GM12891 (cell line): ENCODE measurements at regions not wholly inside any gene's neighbourhood (a gene's known extent, or its start where the extent isn't known, plus 50 kb on each side); places are given as distances from the start of the nearest gene placed in this dataset.

Source experiments
- POLR2A ChIP-seq: IDR thresholded peaks from 2 replicates; pipeline ENCODE4 v1.6.1; 2011; ENCODE audit warnings: low read depth, low read length, control low read depth
- POLR2AphosphoS5 ChIP-seq: IDR thresholded peaks from 2 replicates; pipeline ENCODE4 v1.6.1; 2011; ENCODE audit warnings: low read depth, low read length, control low read depth
- SPI1 ChIP-seq: IDR thresholded peaks from 2 replicates; pipeline ENCODE4 v1.6.1; 2011; ENCODE audit warnings: low read depth, low read length, control low read depth
- TAF1 ChIP-seq: IDR thresholded peaks from 2 replicates; pipeline ENCODE4 v1.6.1; 2011; ENCODE audit warnings: low read depth, low read length, control low read depth

DNA sequence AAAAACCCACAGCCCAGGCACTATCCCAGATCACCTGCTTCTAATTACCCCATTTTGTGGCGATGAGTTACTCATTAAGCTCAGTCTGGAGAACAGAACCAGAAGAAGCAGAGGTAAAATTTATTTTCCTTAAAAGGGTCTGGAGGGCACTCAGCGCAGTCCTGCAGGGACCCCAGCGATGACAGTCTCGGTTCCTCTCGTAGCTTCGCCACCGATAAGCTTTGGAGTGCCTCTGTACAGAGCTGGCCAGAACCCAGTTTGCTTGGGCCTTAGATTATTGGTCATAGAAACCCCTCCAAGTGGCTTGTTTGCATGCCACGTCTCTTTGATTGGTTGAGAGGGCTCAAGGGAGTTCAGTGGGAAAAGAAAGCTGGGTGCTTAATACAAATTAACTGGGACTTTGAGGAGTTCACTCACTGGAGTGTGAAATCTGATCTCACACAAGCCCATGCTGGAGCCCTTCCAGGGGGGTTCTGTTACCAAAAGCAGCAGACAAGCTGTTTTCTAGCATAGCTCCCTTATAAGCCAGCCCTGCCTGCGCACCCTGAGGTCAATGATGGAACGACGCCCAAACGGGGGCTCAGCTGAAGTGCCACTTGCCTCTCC is 158.5 kb upstream of the ARID1B start:
- TF ChIP-seq POLR2A (no peak), SPI1 (no peak), TAF1 (no peak), POLR2AphosphoS5 (no peak)
